Astrocyte (in vitro differentiated cells and primary cell): ENCODE measurements at regions not wholly inside any gene's neighbourhood (a gene's known extent, or its start where the extent isn't known, plus 50 kb on each side); places are given as distances from the start of the nearest gene placed in this dataset.

ENCODE experiments used
- EZH2 ChIP-seq: IDR thresholded peaks from 2 replicates; pipeline ENCODE4 v1.6.1; 2012; ENCODE audit warnings: mild to moderate bottlenecking, low read length, inconsistent platforms; ENCODE audit not compliant: insufficient read depth
- TF ChIP-seq, protein P1 (sequence below): IDR thresholded peaks from 2 replicates; pipeline ENCODE4 v1.5.1; 2011; ENCODE audit warnings: low read depth, mild to moderate bottlenecking, inconsistent platforms, low read length, moderate library complexity; ENCODE audit not compliant: insufficient read depth

DNA sequence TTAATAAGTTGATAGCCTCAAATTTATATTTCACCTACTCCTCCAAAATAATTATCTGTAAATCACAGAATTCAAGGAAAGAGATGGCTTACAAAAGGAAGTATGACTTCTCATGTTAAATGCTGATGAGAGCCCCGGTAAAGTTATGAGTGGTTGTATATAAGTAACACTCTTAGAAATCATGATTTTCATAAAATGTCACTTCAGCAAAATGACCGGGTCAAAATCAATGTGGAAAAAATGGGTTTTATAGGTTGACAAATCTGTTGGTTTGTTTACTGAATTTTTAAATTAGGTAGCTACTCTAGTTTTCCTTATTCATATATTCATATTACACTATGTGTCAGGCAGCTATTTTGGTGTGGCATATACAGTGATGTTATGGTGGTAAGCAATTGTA lies 1131.0 kb downstream of the TAF11L14 start:
- TF ChIP-seq, protein P1, sequence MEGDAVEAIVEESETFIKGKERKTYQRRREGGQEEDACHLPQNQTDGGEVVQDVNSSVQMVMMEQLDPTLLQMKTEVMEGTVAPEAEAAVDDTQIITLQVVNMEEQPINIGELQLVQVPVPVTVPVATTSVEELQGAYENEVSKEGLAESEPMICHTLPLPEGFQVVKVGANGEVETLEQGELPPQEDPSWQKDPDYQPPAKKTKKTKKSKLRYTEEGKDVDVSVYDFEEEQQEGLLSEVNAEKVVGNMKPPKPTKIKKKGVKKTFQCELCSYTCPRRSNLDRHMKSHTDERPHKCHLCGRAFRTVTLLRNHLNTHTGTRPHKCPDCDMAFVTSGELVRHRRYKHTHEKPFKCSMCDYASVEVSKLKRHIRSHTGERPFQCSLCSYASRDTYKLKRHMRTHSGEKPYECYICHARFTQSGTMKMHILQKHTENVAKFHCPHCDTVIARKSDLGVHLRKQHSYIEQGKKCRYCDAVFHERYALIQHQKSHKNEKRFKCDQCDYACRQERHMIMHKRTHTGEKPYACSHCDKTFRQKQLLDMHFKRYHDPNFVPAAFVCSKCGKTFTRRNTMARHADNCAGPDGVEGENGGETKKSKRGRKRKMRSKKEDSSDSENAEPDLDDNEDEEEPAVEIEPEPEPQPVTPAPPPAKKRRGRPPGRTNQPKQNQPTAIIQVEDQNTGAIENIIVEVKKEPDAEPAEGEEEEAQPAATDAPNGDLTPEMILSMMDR = no peak
- no peak for TF ChIP-seq EZH2
